ENCODE measurements at regions not wholly inside any gene's neighbourhood (a gene's known extent, or its start where the extent isn't known, plus 50 kb on each side); places are given as distances from the start of the nearest gene placed in this dataset.

DNA sequence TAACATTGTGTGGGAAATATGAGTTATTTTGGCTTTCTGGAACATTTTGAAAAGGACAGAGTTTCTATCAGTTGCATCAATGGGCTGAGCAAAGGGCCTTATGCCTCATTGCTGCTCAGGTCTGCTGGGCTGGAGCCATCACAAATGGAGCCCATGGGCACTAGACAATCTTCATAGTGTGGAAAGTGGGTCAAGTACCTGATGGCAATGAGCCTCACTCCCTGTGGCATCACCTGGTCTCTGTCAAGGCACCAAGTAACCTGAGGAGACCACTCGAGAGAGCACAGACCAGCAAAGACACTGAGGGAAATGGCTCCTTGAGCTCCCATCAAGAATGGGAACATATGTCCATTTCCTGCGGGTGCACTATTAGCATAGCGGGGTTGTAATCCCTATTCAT lies 96.7 kb upstream of the PPP2R3A start:
- no peak for ATAC-seq
- intact Hi-C loops (cut with DNase I, micrococcal nuclease) = no loop called here
- DNase-seq = no peak

DNA sequence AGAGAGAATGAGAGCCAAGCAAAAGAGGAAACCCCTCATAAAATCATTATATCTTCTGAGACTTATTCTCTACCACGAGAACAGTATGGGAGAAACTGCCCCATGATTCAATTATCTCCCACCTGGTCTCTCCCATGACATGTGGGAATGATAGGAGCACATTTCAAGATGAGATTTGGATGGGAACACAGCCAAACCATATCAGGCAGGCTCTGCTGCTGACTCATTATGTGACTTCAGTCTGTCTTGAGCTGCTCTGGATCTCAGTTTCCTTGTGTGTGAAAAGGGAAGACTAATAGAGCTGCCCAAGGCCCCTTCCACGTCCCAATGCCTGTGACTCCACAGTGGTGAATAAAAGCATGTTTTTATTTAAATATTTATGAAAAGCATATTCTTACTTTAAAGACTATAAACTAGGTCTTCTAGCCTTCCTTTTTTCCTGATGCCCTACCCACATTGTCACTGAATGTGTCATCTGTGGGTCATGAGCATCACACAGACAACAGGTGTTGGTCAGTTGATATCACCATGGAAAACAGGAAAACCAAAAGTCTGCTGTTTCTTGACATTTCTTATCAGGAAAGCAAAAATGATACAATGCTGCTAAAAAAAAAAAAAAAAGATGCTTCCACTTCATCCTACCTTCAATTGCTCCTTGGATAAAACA lies 96.0 kb upstream of the PPP2R3A start:
- DNase-seq (no peak), ATAC-seq (no peak)
- intact Hi-C loops (cut with DNase I, micrococcal nuclease) = no loop called here

DNA sequence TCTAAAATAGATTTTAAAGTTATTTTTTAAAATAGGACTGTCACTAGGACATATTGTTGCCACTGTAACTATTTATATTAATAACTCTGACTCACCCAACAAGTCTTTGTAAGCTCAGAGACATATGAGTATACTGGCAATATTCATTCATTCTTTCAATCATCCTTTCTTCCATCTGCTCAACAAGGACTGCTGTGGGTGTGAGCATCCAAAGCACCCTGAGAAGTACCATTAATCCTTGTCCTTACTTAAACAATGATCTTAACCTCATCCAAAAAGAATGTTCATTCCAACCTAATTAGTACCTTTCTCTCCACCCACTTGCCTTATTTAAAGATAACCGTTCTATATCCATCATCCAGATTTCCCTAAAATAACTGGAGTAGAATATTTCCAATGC lies 94.2 kb upstream of the PPP2R3A start:
- ATAC-seq (no peak), DNase-seq (no peak)
- intact Hi-C loops (cut with DNase I, micrococcal nuclease) = no loop called here

DNA sequence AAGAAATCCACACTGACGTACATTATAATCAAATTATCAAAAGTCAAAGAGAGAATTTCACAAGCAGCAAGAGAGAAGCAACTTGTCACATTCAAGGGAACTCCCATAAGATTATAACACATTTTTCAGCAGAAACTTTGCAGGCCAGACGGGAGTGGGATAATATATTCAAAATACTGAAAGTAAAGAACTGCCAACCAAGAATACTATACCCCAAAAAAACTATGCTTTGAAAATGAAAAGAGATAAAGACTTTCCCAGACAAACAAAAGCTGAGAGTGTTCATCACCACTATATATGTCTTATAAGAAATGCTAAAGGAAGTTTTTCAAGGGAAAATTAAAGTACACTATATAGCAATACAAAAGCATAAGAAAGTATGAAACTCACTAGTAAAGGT lies 91.5 kb upstream of the PPP2R3A start:
- intact Hi-C loops (cut with DNase I, micrococcal nuclease) = no loop called here
- ATAC-seq (no peak), DNase-seq (no peak)

DNA sequence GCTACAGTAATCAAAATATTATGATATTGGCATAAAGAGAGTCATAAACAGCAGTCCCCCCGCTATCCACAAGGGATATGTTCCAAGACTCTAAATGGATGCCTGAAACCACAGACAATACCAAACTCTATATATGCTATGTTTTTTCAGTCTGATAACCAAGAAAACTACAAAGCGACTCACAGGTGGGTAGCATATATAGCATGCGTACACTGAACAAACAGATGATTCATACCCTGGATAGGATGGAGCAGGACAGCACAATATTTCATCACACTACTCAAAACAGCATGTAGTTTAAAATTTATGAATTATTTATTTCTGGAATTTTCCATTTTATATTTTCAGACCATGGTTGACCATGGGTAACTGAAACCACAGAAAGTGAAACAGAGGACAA lies 87.0 kb upstream of the PPP2R3A start:
- intact Hi-C loops (cut with DNase I, micrococcal nuclease) = no loop called here
- DNase-seq (no peak), ATAC-seq (no peak)

DNA sequence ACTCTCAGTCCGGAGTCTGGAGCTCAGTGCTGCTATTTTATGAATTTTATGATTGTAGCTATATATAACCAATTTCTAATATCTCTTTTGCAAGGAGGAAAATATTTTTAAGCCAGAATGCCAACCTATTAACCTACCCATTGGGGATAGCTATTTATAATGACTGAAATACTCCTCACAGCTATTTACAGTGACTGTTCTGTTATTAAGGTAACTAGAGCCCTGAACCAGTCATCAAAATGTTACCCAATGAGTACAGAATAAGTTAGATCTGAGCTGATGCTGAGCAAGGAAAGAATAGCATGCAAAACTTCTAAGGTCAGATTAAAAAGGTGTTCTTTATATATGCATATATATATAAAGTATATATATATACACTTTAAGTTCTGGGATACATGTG lies 79.6 kb upstream of the PPP2R3A start:
- ATAC-seq (no peak), DNase-seq (no peak)
- intact Hi-C loops (cut with DNase I, micrococcal nuclease) = no loop called here

DNA sequence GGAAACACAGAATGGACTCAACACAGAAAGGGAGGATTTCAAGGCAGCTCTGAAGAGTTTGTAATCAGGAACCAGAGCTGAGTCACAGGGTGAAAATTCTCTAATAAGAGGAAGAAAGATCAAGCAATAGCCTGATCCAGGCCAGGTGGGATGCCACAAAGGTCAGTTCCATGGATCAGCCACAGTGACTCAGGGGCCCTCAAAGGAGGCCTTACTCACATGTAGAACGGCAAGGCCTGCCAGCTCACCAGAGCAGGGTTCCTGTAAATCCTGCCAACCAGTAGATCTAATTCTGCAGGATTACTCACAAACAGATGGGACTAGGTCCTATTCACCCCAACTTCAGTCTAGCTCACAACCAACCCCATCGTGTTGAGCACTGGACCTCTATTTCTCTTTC lies 78.3 kb upstream of the PPP2R3A start:
- intact Hi-C loops (cut with DNase I, micrococcal nuclease) = no loop called here
- ATAC-seq (no peak), DNase-seq (no peak)

DNA sequence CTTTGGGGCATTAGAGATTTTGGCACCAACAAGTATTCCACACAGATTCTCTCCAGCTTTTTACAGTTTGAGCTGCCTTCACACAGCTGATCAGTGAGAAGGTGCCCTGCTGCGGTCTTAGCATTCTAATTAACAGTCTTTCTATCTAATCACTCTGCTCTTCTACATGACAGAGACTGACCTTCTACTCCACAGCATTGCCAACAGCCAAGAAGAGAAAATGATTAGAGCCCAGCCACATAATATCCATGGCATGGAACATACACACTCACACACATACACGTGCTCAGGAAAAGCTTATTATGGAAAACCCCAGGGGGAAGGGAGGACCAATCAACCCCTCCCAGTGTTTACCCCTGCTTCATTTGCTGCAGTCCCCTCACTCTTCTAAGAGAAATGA lies 76.1 kb upstream of the PPP2R3A start:
- ATAC-seq (no peak), DNase-seq (no peak)
- intact Hi-C loops (cut with DNase I, micrococcal nuclease) = no loop called here

DNA sequence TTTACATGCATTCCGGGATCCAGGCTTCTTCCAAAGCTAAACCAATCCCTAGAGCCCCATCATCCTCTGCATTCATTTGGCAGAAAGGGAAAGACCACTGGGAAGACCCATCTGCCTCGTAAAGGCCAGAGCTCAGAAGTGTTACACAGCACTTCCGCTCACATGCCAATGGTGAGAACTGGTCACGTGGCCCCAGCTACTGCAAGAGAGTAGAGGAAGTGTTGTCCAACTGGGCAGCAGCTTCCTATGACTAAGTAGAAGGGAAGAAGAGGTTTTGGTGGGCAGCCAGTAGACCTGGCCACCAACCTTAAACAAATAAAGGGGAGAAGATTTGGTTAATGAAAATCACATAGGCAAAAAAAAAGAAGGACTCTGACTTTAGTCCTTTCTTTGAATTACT lies 74.4 kb upstream of the PPP2R3A start:
- ATAC-seq = no peak
- intact Hi-C loops (cut with DNase I, micrococcal nuclease) = loop anchor here in 1 of 2 donors (10.0 kb wide), 1 partner anchor 1296 kb away; no protein-coding TSS in a partner anchor
- no peak for DNase-seq

DNA sequence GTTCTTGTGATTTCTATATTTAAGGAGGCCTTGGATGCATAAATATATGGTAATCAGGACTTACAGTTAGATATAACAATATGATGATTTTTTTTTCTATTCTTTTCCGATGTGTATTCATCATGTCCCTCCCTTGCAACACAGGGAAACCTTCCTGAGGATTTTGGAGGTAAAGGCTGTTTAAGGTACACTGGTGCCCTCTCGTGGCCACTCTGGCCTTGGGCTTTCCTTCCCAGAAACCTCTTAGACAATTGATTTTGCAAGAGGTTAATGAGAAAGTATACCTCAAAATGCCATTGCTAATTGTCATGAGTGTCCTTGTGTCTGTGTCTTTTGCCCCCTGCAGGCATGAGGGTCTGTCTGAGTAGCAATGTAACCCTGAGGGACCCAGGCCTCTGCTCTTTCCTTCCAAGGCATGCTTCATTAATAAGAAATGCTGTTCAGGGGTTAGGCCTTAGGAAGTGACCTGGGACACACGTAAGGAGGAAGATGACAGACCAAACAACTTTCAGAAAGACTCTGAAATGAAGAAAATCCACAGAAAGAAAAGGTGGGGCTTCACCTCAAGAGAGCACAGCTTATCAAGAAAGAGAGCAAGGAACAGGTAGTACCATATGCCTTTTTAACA lies 70.3 kb upstream of the PPP2R3A start:
- ATAC-seq (peak; percentile 71), DNase-seq (peak; percentile 33 to 85)
- intact Hi-C loops (cut with DNase I, micrococcal nuclease) = loop anchor here in 1 of 2 donors (10.0 kb wide), 1 partner anchor 1300 kb away; no protein-coding TSS in a partner anchor

DNA sequence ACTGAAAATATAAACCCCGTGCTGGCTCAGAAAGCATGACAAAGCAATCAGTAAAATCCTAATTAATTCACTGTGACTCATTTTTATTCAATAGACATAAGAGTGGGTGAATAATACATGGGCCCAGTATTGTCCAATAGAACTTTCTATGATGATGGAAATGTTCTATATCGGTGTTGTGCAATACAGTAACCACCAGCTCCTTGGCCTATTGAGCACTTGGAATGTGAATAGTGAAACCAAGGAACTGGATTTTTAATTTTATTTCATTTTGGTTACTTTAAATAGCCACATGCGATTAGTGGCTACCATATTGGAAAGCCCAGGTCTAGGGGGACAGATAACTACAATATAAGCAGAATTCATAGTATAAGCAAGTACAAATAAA lies 69.8 kb upstream of the PPP2R3A start:
- intact Hi-C loops (cut with DNase I, micrococcal nuclease) = loop anchor here in 1 of 2 donors (10.0 kb wide), 1 partner anchor 1301 kb away; no protein-coding TSS in a partner anchor

DNA sequence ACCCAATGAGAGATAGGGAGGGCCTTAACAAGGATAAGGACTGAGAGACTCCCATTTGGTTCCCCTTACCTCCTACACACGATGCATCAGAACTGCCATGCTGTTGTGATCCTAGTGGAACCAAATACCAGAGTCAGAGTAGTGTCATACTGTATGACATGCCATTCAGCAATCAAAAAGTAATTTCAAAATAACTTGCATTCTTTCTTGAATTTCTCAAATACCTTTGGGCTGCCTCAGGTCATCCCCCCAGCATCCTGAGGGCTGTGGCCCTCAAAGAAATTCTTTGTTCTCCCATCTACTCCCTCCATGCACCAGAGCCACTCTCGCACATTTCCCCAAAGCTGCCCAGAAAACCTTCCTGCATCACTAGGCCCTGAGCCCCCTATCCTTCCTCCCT lies 68.9 kb upstream of the PPP2R3A start:
- DNase-seq (no peak), ATAC-seq (no peak)
- intact Hi-C loops (cut with DNase I, micrococcal nuclease) = loop anchor here in 1 of 2 donors (10.0 kb wide), 1 partner anchor 1302 kb away; no protein-coding TSS in a partner anchor

More for the DNA sequence above, 69.8 kb upstream of the PPP2R3A start:
- no peak for ATAC-seq
- no peak for DNase-seq

DNA sequence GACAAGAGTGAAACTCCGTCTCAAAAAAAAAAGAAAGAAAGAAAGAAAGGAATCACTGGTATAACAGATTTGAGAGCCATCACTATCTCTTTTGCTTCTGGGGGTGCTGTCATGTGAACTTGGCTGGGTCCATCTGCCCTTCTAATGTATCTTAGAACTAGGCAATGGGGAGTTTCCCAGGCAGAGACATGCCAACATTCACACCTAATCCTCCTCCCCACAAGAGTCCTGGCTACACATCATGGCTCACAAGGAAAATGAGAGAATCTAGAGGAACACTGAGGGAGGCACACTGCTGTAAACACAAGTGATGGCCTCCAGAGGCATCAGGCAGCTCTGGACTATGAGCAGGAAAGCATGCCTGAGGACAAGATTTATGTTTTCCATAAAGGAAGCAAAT lies 67.8 kb upstream of the PPP2R3A start:
- intact Hi-C loops (cut with DNase I, micrococcal nuclease) = loop anchor here in 1 of 2 donors (10.0 kb wide), 1 partner anchor 1303 kb away; no protein-coding TSS in a partner anchor
- no peak for ATAC-seq
- no peak for DNase-seq

DNA sequence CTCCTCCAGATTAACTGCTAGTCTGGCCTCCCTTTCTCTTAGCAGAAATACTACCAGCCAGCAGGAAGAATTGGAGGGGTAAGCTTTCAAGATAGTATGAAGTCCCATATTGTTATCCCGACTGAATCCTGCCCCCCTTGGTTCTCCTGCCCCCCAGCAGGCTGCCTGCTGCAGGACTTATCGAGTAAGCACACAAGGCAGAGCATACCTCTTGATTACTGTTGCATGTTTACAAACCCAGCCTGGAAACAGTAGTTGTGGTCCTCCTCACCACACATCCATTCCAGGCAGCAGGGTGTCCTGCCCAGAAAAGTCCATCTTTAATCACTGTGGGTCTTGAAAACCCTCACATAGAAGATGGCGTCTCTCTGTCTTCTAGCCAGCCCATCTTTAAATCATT lies 66.8 kb upstream of the PPP2R3A start:
- ATAC-seq (no peak), DNase-seq (no peak)
- intact Hi-C loops (cut with DNase I, micrococcal nuclease) = loop anchor here in 1 of 2 donors (10.0 kb wide), 1 partner anchor 1304 kb away; no protein-coding TSS in a partner anchor

DNA sequence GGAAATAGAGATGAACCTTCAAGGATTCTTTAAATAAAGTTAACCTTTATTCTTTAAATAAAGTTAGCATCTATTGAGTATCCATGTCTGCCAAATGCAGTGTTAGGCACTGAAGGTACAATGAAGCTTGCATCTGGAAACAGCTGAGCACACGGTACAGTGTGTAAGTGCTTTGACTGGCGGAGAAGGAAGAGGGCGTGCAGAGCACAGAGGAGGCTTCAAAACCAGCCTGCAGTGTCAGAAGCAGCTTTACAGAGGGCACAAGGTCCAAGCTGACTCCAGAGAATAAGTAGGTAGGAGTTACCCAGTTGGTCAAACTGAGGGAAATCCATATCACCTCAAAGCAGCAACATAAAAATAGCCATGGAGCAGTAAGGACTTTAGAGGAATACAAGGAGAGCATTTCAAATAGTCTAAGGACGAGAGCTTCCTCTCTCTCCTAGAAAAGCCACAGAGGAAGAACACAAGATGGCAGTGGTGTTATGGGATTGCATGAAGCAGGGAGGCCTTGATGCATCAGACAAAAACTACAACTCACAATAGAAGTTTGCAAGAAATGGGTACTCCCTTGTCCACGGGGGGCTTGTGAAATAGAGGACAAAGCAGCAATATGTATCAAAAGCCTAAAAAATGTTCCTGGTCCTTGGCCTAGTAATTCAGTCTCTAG lies 60.3 kb upstream of the PPP2R3A start:
- DNase-seq (no peak), ATAC-seq (peak; percentile 36)
- intact Hi-C loops (cut with DNase I, micrococcal nuclease) = no loop called here

DNA sequence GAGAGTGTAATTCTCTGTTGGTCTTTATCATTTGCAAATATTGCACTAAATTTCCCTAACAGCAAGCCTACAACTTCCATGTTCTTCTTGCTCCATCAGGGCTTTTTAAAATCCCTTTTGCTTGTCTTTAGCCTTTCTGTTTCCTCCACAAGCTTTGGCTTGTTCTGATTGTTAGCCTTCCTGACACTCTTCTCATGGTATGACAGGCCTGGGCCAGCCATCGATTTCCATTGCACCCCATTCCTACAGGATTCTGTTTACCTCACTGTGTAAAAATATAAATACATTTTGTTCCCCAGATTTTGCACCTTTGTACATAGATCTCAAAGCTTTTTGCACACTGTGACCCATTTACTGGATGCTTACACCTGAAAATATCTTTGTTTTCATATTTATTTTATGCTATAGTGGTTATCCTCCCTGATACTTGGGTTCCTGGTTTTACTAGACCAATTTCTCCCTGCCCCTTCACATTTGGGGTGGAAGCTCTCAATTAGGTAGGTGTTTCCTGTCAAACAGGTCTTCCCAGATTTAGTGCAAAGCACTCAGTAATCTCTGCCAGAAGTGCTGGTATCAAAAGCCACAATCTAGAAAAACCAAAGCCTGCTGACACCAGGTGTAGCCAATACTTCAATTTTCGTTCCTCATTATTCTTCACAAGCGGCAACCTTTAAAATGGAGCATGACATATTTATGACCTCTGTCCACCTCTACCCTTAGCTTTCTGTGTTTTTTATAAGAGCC lies 57.9 kb upstream of the PPP2R3A start:
- intact Hi-C loops (cut with DNase I, micrococcal nuclease) = no loop called here
- no peak for DNase-seq
- no peak for ATAC-seq

DNA sequence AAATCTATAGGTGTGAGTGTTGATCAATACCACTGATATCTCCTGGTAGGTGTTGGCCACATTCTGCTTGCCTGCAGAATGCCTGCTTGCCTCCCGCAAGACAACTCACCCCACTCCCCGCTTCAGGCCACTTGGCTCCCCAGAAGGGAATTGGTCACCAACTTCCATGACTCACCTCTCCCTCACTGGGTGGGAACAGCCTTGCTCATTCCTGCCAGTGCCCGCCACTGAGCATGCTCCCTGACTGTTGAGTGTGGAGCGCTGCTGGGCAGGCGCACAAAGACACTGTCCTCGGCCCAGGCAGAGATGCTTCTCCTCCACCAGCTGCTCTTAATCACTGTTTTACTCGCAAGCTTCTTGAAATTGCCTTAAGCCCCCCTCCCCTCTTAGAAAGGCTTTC lies 57.3 kb upstream of the PPP2R3A start:
- intact Hi-C loops (cut with DNase I, micrococcal nuclease) = no loop called here
- no peak for DNase-seq
- ATAC-seq = no peak

DNA sequence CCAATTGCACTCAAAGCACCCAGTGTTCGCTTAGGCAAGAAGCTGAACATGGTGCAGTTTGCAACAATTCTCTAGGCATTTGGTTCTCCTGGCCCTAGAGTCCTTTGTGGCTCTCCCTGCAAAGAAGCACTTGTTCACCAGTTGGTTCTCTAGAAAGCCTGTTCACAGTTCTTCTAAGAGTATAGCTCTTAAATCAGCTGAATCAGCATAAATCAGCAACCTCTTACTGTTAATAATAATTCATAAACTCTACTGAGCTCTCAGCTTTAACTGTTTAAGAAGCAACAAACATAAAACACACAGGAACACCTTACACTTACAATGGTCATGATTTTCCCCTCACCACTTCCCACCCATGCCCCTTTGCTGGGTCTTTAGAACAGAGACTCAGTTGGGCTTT lies 56.8 kb upstream of the PPP2R3A start:
- intact Hi-C loops (cut with DNase I, micrococcal nuclease) = no loop called here
- DNase-seq = no peak

DNA sequence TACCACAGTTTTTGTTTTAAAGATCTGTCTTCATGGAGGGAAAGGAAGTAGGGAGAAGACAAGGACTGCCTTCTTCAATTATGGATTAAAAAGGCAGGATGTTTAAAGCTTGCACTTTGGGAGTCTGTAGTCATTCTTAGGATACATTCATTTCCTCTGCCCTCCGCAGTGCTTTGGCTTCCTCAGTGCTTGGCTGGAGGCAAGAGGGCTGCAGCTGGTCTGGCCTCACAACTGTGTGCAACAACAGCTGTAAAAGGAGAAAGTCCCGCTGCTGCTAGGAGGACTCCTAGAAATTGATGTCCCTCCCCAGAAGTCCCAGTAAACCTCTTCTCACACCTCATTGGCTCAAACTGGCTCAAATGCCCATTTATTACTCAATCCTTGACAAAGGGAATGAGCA lies 54.4 kb upstream of the PPP2R3A start:
- ATAC-seq (no peak), DNase-seq (no peak)
- intact Hi-C loops (cut with DNase I, micrococcal nuclease) = no loop called here

More for the DNA sequence above, 56.8 kb upstream of the PPP2R3A start:
- ATAC-seq = no peak
